Stimulated activated CD4-positive, alpha-beta T cell treated with anti-CD3 and anti-CD28 coated beads, Interleukin-15, amount 100 ng/mL, for 24 hours (primary cell): ENCODE measurements at regions not wholly inside any gene's neighbourhood (a gene's known extent, or its start where the extent isn't known, plus 50 kb on each side); places are given as distances from the start of the nearest gene placed in this dataset.
"Not testable (repeated sequence)": the region's sequence is repeated elsewhere in the genome, so short reads cannot be mapped to it uniquely, and the experiment has no call there.

ENCODE experiments used
- DNase-seq: peaks from one replicate; pipeline ENCODE4 v3.0.0-alpha.2; 2020

DNA sequence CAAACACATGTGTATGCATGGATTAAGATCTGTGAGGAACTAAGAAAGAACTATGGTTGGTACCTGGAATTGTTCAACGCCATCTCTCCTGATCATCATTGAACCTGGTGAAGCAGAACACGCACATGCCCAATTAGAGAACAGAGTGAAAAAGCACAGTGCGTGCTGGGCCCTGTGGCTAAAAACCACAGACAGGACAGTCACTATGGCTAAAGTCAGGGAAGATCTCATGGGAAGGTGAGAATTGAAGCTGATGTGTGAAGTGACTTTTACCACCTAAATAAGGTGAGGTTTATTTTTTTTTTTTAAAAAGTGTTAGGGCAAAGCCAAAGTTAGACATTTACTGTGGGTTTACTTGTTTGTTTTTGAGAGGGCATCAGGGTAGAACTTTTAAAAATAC is 215.0 kb downstream of the SLC38A4 start:
- no peak for DNase-seq

DNA sequence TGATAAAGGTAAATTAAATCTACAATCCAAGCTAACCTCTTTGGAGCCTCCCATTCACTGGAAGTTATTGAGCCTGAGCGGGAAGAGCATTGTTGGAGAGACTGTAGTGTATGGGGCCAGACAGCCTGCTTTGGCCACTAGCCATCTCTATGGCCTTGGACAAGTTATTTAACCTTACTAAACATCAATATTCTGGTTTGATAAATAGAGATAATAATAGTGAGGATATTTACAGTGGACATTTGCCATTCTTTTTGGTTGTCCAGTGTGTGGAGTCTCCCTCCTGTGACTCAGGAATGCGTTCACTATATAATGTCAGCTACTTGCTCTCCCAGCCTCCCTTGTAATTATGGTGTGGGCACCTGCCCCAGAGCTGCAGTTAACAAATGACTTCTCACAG is 216.1 kb downstream of the SLC38A4 start:
- no peak for DNase-seq

DNA sequence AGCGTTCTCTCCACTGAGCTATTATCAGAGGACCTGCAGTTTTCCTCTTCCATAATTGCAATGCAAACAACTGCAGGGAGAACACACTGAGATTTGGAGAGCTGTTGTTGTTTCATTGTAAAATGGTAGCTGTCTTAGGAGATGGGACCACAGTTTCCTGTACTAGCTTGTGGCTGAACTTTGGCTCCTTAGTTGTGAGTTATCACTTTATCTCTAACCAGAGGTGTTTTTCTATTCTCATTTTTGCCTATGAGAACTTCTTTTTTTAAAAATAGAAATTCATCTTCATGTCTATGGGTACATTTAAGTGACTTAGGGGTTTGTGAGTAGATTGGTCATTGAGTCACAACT is 216.5 kb downstream of the SLC38A4 start:
- no peak for DNase-seq

DNA sequence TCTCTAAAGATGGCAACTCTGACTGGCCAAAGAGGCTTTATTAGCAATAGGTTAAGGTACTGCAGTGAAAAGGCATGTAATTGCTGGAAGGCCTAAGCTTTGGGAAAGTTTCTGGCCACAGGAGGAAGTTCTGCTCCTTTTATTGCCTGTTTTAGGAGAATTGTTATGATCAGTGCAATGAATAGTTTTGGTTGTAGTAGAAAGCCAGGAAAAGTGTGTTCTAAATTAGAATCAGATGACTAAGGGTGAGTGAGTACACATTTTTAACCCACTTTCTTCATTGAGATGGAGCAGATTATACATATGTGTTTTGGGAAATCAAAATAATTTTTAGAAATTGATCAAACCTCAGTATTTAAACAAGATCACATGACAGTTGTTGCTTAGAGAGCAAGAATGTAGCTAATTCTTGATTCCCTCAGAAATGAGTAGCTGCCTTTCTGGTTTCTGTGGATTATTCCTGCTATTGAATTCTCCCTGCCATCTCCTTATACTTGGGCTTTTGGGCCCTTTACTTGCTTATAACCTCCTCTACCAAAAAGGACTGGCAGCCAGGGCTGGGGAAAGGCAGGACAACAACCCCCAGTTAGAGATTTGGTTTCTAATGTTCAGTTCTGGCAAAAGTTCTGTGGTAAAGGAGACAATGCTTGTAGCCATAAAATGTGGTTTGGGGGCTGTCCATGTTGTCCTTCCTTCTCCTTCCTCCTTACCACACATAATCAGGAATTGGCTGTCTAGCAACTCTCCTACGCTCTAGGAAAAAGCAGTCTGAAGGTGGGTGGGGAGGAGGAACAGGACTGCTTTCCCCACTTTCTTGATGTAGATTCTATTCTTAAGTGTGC is 217.1 kb downstream of the SLC38A4 start:
- DNase-seq: no peak

DNA sequence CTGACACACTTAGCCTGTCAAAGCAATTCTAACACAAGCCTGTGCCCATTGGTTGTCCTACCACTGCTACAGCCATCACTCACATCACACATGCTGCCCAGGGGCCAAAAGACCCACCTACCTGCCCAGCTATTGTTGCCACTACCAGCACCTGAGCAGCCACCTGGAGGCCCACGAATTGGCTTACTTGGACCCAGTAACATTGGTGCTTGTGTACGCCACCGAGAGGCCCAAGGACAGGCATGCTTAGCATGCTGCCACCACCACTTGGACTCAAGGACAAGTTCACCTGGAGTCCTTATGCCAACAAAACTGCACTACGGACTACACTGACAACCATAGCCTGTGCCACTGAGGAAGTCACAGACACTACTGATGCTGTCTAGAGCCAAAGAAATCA is 221.1 kb downstream of the SLC38A4 start:
- no peak for DNase-seq

DNA sequence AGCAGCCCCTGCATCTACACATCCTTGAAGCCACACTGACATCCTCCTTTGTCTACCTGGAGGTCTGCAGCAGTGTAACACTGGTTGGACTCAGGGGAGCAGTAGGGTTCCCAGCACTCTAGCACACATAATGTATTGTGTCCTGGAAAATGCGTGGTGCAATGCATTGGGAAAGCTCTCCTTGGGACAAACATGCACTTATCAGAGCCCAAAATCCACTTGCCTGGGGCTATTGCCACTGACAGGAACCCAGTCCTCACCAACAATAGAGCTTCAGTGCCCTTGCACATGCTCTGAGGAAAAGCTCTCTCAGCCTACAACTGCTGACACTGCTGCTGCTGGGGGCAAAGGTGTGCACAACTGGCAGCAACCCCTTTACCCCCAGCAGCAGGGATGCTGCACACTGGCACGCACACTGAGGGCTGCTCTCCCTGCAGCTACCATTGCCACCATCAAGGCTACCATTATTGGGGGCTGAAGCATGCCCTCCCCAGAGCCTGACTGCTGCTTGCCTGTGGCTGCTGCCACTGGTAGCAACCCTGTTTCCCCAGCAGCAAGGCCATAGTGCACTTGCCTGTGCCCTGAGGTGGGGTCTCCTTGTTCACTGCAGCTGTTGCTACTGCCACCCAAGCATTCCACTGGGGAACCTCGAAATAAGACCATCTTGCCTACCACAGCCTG is 221.9 kb downstream of the SLC38A4 start:
- no peak for DNase-seq

DNA sequence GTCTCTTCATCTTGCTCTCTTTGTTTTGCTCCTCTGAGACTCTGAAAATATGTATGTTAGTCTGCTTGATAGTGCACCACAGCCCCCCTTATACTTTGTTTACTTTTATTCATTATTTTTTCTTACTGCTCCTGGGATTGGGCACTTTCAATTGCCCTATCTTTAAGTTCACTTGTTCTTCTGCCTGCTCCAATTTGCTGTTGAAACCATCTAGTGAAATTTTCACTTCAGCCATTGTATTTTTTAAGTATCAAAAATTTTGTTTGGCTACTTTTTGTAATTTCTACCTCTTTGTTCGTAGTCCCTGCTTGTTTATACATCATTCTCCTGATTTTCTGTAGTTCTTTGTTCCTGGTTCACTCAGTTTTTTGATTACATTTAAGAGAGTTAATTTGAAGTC is 223.3 kb downstream of the SLC38A4 start:
- DNase-seq: no peak

DNA sequence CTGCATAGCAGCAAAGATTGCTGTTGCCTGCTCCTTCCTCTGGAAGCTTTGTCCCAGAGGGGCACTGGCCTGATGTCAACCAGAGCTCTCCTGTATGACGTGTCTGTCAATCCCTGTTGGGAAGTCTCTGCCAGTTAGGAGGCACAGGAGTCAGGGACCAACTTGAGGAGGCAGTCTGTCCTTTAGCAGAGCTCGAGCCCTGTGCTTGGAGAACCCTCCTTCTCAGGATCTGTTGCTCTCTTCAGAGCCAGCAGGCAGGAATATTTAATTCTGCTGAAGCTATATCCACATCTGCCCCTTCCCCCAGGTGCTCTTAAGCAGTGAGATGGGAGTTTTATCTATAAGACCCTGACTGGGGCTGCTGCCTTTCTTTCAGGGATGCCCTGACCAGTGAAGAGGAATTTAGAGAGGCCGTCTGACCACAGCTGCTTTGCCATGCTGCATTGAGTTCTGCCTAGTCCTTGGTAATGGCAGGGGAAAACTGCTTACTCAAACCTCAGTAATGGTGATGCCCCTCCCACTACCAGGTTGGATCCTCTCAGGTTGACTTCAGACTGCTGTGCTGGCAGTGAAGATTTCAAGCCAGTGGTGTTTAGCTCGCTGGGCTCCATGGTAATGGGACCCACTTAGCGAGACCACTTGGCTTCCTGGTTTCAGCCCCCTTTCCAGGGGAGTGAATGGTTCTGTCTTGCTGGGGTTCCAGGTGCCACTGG is 218.6 kb upstream of the SLC38A2 start:
- DNase-seq: no peak

DNA sequence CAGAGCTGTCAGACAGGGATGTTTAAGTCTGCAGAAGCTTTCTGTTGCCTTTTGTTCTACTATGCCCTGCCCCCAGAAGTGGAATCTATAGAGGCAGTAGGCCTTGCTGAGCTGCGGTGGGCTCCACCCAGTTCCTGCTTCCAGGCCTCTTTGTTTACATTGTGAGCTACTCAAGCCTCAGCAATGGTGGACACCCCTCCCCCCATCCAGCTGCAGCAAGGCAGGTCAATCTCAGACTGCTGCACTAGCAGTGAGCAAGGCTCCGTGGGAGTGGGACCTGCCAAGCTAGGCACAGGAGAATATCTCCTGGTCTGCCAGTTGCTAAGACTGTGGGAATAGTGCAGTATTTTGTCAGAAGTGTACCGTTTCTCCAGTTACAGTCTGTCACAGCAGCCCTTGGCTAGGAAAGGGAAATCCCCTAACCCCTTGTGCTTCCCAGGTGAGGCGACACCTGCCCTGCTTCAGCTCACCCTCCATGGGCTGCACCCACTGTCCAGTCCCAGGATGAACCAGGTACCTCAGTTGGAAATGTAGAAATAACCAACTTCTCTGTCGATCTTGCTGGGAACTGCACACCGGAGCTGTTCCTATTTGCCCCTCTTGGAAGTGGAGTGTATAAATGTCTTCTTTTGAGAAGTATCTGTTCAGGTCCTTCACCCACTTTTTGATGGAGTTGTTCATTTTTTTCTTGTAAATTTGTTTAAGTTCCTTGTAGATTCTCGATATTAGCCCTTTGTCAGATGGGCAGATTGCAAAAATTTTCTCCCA is 213.5 kb upstream of the SLC38A2 start:
- peak; percentile 32 for DNase-seq

DNA sequence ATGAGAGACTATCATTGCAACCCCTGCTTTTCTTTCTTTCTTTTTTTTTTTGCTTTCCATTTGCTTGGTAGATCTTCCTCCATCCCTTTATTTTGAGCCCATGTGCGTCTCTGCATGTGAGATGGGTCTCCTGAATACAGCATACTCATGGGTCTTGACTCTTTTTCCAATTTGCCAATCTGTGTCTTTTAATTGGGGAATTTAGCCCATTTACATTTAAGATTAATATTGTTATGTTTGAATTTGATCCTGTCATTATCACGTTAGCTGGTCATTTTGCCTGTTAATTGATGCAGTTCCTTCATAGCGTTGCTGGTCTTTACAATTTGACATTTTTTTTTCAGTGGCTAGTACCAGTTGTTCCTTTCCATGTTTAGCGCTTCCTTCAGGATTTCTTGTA is 211.5 kb upstream of the SLC38A2 start:
- DNase-seq: not testable (repeated sequence)

DNA sequence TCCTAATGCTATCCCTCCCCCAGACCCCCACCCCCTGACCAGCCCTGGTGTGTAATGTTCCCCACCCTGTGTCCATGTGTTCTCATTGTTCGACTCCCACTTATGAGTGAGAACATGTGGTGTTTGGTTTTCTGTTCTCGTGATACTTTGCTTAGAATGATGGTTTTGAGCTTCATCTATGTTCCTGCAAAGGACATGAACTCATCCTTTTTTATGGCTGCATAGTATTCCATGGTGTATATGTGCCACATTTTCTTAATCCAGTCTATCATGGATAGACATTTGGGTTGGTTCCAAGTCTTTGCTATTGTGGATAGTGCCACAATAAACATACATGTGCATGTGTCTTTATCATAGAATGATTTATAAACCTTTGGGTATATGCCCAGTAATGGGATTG is 209.4 kb upstream of the SLC38A2 start:
- DNase-seq: not testable (repeated sequence)

DNA sequence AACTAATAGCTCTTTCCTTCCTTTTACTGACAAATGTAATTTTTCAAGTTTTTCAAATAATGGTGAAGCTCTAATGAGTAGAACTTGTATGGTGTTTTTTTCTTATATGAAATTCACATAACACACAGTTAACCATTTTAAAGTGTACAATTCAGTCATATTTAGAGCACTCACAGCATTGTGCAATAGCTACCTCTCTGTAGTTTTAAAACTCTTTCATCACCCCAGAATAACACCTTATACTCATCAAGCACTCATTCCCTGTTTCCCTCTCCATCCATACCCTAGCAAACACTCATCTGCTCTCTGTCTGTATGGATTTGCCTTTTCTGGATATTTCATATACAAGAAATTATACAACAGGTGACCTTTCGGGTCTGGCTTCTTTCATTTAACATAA is 207.9 kb upstream of the SLC38A2 start:
- no peak for DNase-seq

DNA sequence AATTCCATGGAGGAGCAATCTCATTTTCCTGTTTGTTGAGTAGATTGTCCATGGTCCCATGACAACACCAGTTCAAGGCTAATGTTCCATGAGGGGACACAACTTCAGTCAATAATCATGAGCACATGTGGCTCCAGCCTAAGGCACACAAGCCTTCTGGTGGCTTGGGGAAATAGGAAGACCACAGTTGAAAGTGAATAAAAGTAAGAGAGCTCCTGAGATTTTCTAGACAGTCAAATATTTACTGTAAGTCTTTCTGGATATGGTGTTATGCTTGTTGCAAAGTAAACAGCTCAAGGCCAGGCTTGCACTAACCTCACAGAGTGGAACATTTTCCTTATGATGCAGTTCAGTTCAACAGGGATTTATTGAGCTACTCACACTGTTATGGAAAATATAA is 206.9 kb upstream of the SLC38A2 start:
- DNase-seq: no peak

DNA sequence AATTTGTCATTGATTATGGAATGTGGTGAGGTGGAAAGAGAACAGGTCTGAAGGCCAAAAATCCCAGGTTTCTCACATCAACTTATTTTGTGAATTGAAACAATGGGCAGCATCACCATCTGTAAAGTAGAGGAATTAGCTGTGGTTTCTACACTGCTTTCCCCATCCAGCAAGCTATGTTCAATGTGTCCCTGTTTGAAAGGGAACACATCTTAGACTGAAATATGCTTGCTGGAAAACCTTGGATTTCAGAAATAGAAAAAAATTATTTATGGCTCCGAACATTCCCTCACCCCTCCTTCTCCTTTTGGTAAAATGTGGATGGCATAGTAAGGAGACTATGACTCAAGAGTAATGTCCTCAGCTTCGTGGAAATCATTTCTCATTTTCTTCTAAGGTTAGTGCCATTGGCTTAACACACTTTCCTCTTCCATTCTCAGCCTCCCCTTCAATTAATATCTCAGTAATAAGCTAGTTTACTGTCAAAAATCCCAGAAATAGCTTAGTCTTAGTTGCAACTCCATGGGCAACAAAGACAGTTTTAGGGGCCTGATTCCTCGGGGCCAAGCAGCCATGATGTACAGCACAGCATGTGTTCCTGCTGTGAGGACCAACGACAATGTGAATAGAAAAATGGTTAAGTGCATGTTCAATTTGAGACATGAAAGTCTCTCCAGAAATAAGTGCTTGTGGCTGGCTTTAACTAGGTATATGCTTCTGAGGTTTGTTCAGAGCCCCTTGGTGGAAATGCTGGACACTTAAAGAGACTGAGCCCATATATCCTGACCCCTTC is 205.8 kb upstream of the SLC38A2 start:
- no peak for DNase-seq

DNA sequence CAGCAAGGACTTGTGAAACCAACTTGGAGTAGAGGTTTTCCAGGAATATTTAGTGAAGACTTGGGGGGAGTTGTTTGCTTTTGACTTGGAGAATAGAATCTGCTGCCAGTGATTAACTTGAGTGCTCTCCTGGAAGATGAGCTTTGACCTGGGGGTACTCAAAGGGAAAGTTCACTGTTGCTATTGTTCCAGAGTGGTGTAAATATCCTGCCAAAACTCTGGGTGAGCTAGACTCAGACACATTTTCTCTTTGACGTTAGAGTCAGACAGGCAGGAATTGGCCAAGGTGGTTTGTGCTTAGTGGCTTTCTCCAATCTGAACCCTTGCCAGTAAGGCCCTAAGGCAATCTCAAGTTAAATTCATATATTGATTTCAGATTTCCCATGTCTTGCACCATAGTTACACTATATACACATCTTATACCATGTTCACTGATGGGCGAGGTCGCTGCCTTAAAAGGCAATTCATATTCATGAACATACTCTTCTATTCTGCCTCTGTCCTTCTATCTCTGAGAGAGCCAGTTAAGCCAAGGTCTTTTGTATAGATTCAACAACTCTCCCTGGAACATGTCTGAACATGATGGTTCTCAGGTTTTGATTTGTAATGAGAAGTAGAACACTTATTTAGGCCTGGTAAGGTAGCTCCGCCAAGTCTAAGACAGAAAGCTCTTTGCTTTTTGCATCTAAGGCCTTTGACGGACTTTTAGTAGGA is 204.6 kb upstream of the SLC38A2 start:
- DNase-seq: no peak

DNA sequence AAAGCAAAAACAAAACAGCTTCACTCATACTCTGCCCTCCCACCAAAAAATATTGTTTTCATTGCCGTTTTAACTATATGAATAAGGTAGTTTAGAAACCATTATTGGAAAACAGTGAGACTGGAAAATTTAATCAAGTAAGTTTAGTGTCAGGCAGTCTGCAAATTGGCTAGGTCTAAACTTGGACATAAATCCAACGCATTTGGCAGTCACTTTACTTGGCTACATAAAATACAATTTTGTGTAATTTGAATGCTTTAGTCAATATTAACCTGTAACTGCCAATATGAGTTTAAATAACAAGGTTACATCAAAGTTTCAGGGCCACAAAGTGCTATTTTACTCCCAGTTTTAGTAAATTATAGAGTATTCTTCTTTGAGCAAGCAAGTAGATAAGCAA is 202.3 kb upstream of the SLC38A2 start:
- DNase-seq: no peak

DNA sequence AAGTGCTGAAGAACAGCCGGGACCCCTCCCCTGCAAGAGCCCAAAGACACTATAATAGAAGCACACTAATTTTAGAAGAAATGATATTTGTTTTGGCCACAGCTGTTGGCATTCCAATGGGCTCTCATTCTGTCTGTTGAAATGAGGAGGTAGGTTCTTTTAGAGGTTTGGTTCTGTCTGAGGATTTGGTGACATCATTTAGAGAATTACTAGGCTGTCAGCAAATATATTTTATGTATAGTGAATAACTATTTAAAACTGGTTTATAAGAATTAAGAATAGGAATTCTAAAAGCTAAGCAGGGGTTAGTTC is 200.7 kb upstream of the SLC38A2 start:
- DNase-seq: no peak

DNA sequence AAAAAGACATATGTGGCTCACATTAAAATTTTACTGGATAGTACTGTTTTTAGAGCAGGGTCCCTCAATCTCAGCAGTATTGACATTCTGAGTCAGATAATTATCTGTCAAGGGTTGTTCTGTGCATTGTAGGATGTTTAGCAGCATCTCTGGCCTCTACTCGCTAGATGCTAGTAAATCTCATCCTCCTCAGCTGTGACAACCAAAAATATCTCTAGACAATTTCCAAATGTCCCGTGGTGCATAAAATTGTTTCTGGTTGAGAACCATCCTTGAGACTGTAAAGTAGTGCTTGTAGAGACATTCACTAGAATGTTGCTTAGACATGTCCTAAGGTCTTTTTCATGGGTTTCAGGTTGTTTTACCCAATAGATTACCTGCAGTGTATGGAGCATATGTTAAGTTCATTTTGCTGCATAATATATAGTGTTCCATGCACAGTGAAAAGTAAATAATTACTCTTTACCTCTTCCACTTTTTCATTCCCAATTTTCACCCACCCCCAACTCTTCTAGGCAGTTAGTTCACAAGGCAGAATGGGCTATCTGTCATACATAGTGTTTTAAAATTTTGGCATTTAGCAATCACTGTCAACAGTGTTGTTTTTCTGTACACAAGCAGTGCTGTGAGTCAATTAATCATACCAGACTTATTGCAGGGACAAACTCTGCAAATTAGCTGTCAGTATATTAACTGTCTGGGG is 200.2 kb upstream of the SLC38A2 start:
- DNase-seq: no peak

DNA sequence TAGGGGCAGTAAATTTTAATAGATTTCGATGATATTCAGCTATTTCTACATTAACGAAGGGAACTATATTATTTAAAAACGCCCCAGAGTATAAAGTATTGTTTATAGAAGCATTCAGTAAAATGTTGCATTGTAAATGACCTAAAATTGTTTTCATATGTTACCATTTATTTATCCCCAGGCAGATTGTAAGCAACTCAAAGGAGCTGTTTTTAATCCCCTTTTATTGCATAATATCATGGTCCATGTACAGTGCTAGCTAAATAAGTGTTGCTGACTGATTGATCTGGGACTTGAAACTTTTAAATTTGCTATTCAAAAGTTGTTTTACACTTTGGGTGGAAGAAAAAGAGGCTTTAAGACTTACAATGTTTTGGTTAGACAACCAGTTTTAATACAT is 199.0 kb upstream of the SLC38A2 start:
- no peak for DNase-seq

DNA sequence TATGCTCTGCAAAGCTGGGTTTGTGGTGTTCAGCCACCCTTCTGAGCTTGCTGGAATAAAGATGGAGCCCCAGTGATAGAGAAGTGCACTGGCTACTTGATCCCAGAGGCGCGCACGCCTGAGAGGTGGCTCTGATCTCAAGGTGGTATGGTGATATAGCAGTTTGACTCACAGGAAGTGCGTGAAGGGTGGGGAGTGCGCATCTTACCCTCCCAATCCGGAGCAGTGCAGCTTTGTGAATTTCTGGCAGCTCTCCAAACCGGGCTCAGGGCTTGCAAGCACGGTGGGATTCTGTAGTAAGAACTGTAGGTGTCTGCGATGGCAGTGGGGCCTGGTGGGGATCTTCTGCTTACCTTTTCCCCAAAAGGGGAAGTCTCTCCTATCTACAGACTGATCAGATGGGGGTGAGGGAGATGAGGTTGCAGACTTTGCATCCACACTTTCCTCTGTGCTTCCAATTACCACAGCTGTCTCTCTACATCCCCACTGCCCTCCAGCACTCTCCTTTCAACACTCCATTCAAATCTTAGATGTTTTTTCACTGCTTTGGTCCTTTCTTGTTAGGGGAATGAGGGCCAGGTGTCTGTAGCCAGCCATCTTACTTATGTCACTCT is 197.4 kb upstream of the SLC38A2 start:
- no peak for DNase-seq

DNA sequence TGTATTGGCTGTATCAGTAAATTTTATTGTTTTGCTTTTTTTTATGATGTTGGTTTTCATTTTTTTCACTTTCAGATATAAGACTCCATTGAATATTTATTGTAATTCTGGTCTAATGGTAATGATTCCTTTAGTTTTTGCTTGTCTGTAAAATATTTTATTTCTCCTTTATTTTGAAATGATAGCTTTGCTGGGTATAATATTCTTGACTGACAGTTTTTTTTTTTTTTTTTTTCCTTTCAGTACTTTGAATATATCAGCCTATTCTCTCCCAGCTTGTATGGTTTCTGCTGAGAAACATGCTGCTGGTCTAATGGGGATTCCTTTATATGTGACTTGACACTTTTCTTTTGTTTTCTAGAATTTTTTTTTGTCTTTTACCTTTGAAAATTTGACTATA is 195.1 kb upstream of the SLC38A2 start:
- DNase-seq: no peak
